ENCODE measurements at regions not wholly inside any gene's neighbourhood (a gene's known extent, or its start where the extent isn't known, plus 50 kb on each side); places are given as distances from the start of the nearest gene placed in this dataset.

- no peak for TF ChIP-seq CTCF (conservative IDR thresholded peaks at IDR 0.05; ENCODE audit: low read depth in 2 of 2)
- TF ChIP-seq CREB1 (CRISPR knock-in tag; IDR thresholded peaks at IDR 0.05; ENCODE audit: low read depth), result no peak
- no peak for TF ChIP-seq EZH2 (IDR thresholded peaks at IDR 0.05; ENCODE audit: low read depth, unreplicated experiment)
- TF ChIP-seq POLR2AphosphoS5 (IDR thresholded peaks at IDR 0.05; ENCODE audit: low read depth), result no peak
- TF ChIP-seq EZH2phosphoT487 (IDR thresholded peaks at IDR 0.05; ENCODE audit: unreplicated experiment), result no peak
- TF ChIP-seq JUNB (IDR thresholded peaks at IDR 0.05; ENCODE audit: unreplicated experiment), result no peak
Observed at GRCh38 chr18:41862921-41863320, 92.1 kb upstream of the PIK3C3 start.

All from GM23338 (cell line).